Activated CD8-positive, alpha-beta memory T cell treated with anti-CD3 and anti-CD28 coated beads, Interleukin-2, amount 10 ng/mL, durations not matched to agents 7 days and 5 days (primary cell): ENCODE measurements at regions not wholly inside any gene's neighbourhood (a gene's known extent, or its start where the extent isn't known, plus 50 kb on each side); places are given as distances from the start of the nearest gene placed in this dataset.
"Not testable (repeated sequence)": the region's sequence is repeated elsewhere in the genome, so short reads cannot be mapped to it uniquely, and the experiment has no call there.

Experiments used
- ATAC-seq: fragments of 150-1000 bp; cut with Tn5 transposase; one replicate; pipeline ENCODE4 v1.10.0; 2021; ENCODE audit warnings: moderate library complexity
- CTCF ChIA-PET: fragments of 350-600 bp; sonication (Branson Sonifier 250); formaldehyde crosslinking; loops from one replicate; lab custom pipeline; 2021; ENCODE audit warnings: antibody characterized with exemption; lab: Charles Lee
- DNase-seq: peaks from one replicate; pipeline ENCODE4 v3.0.0-alpha.2; 2020
- H3K27ac Mint-ChIP-seq: one replicate; pipeline ENCODE4 v1.8.0; 2021; ENCODE audit warnings: mild to moderate bottlenecking, mixed read lengths
- H3K27me3 Mint-ChIP-seq: one replicate; pipeline ENCODE4 v1.8.0; 2021; ENCODE audit warnings: mixed read lengths
- H3K36me3 Mint-ChIP-seq: one replicate; pipeline ENCODE4 v1.8.0; 2021; ENCODE audit warnings: mild to moderate bottlenecking, mixed read lengths
- H3K4me1 Mint-ChIP-seq: one replicate; pipeline ENCODE4 v1.8.0; 2021; ENCODE audit warnings: mixed read lengths
- H3K4me3 Mint-ChIP-seq: one replicate; pipeline ENCODE4 v1.8.0; 2021; ENCODE audit warnings: mild to moderate bottlenecking, moderate library complexity, mixed read lengths
- H3K9me3 Mint-ChIP-seq: one replicate; pipeline ENCODE4 v1.8.0; 2022; ENCODE audit warnings: low read depth, mixed read lengths

GRCh38 chr5:89313804-89314588 is 431.0 kb upstream of the MEF2C start:
- H3K4me1 Mint-ChIP-seq: peaks cover 12% of the 10 kb centered on the region
- CTCF ChIA-PET: no interaction called here
- no peak overlapping the region for H3K4me3 Mint-ChIP-seq
- no peaks in the 10 kb centered on the region for H3K36me3 Mint-ChIP-seq
- no peak for DNase-seq
- ATAC-seq: peak; percentile 91
- H3K27me3 Mint-ChIP-seq: no peaks in the 10 kb centered on the region
- peak overlapping the region; percentile 36 for H3K27ac Mint-ChIP-seq
- peaks cover 4% of the 10 kb centered on the region for H3K9me3 Mint-ChIP-seq

- H3K9me3 Mint-ChIP-seq: peaks cover 4% of the 10 kb centered on the region
- CTCF ChIA-PET: no interaction called here
- no peaks in the 10 kb centered on the region for H3K36me3 Mint-ChIP-seq
- DNase-seq (no peak), ATAC-seq (no peak)
- no peaks in the 10 kb centered on the region for H3K27me3 Mint-ChIP-seq
- no peak overlapping the region for H3K27ac Mint-ChIP-seq
- H3K4me1 Mint-ChIP-seq: peaks cover 12% of the 10 kb centered on the region
- H3K4me3 Mint-ChIP-seq: no peak overlapping the region
Measured at GRCh38 chr5:89313044-89313443, 430.1 kb upstream of the MEF2C start.

GRCh38 chr5:89309268-89309667 is 426.3 kb upstream of the MEF2C start:
- Mint-ChIP-seq H3K27ac (no peak overlapping the region), H3K4me1 (peaks cover 7% of the 10 kb centered on the region), H3K4me3 (no peak overlapping the region), H3K36me3 (no peaks in the 10 kb centered on the region), H3K27me3 (no peaks in the 10 kb centered on the region), H3K9me3 (peaks cover 2% of the 10 kb centered on the region)
- no peak for DNase-seq
- no peak for ATAC-seq
- CTCF ChIA-PET: no interaction called here

- peaks cover 2% of the 10 kb centered on the region for H3K9me3 Mint-ChIP-seq
- ATAC-seq (no peak), DNase-seq (no peak)
- no peak overlapping the region for H3K4me3 Mint-ChIP-seq
- no peak overlapping the region for H3K27ac Mint-ChIP-seq
- no peaks in the 10 kb centered on the region for H3K27me3 Mint-ChIP-seq
- CTCF ChIA-PET: no interaction called here
- peaks cover under 1% of the 10 kb centered on the region for H3K4me1 Mint-ChIP-seq
- H3K36me3 Mint-ChIP-seq: no peaks in the 10 kb centered on the region
Measured at GRCh38 chr5:89308606-89309040, 425.6 kb upstream of the MEF2C start.

- no peak overlapping the region for H3K27ac Mint-ChIP-seq
- no peak for ATAC-seq
- CTCF ChIA-PET: no interaction called here
- DNase-seq: no peak
- H3K9me3 Mint-ChIP-seq: peaks cover 2% of the 10 kb centered on the region
- H3K36me3 Mint-ChIP-seq: no peaks in the 10 kb centered on the region
- H3K4me1 Mint-ChIP-seq: no peaks in the 10 kb centered on the region
- H3K27me3 Mint-ChIP-seq: no peaks in the 10 kb centered on the region
- H3K4me3 Mint-ChIP-seq: no peak overlapping the region
Measured at GRCh38 chr5:89307972-89308371, 425.0 kb upstream of the MEF2C start.

GRCh38 chr5:89307141-89307540 is 424.2 kb upstream of the MEF2C start:
- DNase-seq, H3K36me3 Mint-ChIP-seq, H3K4me3 Mint-ChIP-seq, ATAC-seq, H3K9me3 Mint-ChIP-seq, H3K4me1 Mint-ChIP-seq, CTCF ChIA-PET, H3K27me3 Mint-ChIP-seq, H3K27ac Mint-ChIP-seq: not testable (repeated sequence)

GRCh38 chr5:89303033-89303480 is 420.1 kb upstream of the MEF2C start:
- no peak for ATAC-seq
- Mint-ChIP-seq H3K9me3 (peaks cover 2% of the 10 kb centered on the region), H3K4me1 (no peaks in the 10 kb centered on the region), H3K27ac (no peak overlapping the region), H3K4me3 (no peak overlapping the region), H3K36me3 (no peaks in the 10 kb centered on the region), H3K27me3 (no peaks in the 10 kb centered on the region)
- CTCF ChIA-PET: no interaction called here
- no peak for DNase-seq

GRCh38 chr5:89302102-89302891 is 419.3 kb upstream of the MEF2C start:
- CTCF ChIA-PET: interaction anchor here (0.6 kb wide), 1 partner anchor 732 kb away, joined by 3 read pairs; no protein-coding TSS in a partner anchor
- H3K27ac Mint-ChIP-seq: no peak overlapping the region
- H3K9me3 Mint-ChIP-seq: no peaks in the 10 kb centered on the region
- ATAC-seq (no peak), DNase-seq (no peak)
- no peaks in the 10 kb centered on the region for H3K36me3 Mint-ChIP-seq
- no peaks in the 10 kb centered on the region for H3K27me3 Mint-ChIP-seq
- no peaks in the 10 kb centered on the region for H3K4me1 Mint-ChIP-seq
- no peak overlapping the region for H3K4me3 Mint-ChIP-seq

- DNase-seq (no peak), ATAC-seq (no peak)
- Mint-ChIP-seq H3K36me3 (no peaks in the 10 kb centered on the region), H3K27ac (no peak overlapping the region), H3K27me3 (no peaks in the 10 kb centered on the region), H3K4me1 (no peaks in the 10 kb centered on the region), H3K4me3 (no peak overlapping the region), H3K9me3 (no peaks in the 10 kb centered on the region)
- CTCF ChIA-PET: interaction anchor here (1.0 kb wide), 1 partner anchor 27 kb away, joined by 4 read pairs; no protein-coding TSS in a partner anchor
Measured at GRCh38 chr5:89301321-89302025, 418.5 kb upstream of the MEF2C start.

GRCh38 chr5:89300426-89300970 is 417.5 kb upstream of the MEF2C start:
- CTCF ChIA-PET: interaction anchor here (1.0 kb wide), 1 partner anchor 28 kb away, joined by 4 read pairs; no protein-coding TSS in a partner anchor
- no peaks in the 10 kb centered on the region for H3K36me3 Mint-ChIP-seq

GRCh38 chr5:89299998-89300397 is 417.0 kb upstream of the MEF2C start:
- no peaks in the 10 kb centered on the region for H3K36me3 Mint-ChIP-seq

More at GRCh38 chr5:89300426-89300970, 417.5 kb upstream of the MEF2C start:
- no peaks in the 10 kb centered on the region for H3K4me1 Mint-ChIP-seq
- no peaks in the 10 kb centered on the region for H3K27me3 Mint-ChIP-seq
- DNase-seq (no peak), ATAC-seq (no peak)
- no peaks in the 10 kb centered on the region for H3K9me3 Mint-ChIP-seq
- H3K4me3 Mint-ChIP-seq: no peak overlapping the region
- no peak overlapping the region for H3K27ac Mint-ChIP-seq

GRCh38 chr5:89297066-89297465 is 414.1 kb upstream of the MEF2C start:
- CTCF ChIA-PET: no interaction called here
- DNase-seq (no peak), ATAC-seq (no peak)
- Mint-ChIP-seq H3K27ac (no peak overlapping the region), H3K36me3 (no peaks in the 10 kb centered on the region), H3K27me3 (no peaks in the 10 kb centered on the region), H3K9me3 (no peaks in the 10 kb centered on the region), H3K4me3 (no peak overlapping the region), H3K4me1 (no peaks in the 10 kb centered on the region)

More at GRCh38 chr5:89299998-89300397, 417.0 kb upstream of the MEF2C start:
- ATAC-seq: no peak
- no peak for DNase-seq
- H3K9me3 Mint-ChIP-seq: no peaks in the 10 kb centered on the region
- H3K27me3 Mint-ChIP-seq: no peaks in the 10 kb centered on the region
- no peaks in the 10 kb centered on the region for H3K4me1 Mint-ChIP-seq
- H3K4me3 Mint-ChIP-seq: no peak overlapping the region
- no peak overlapping the region for H3K27ac Mint-ChIP-seq
- CTCF ChIA-PET: no interaction called here

GRCh38 chr5:89293810-89294209 is 410.8 kb upstream of the MEF2C start:
- Mint-ChIP-seq H3K27ac (no peak overlapping the region), H3K4me1 (no peaks in the 10 kb centered on the region), H3K27me3 (no peaks in the 10 kb centered on the region), H3K36me3 (no peaks in the 10 kb centered on the region), H3K9me3 (no peaks in the 10 kb centered on the region), H3K4me3 (no peak overlapping the region)
- DNase-seq: no peak
- CTCF ChIA-PET: no interaction called here
- ATAC-seq: no peak
